Ishikawa (cell line): ENCODE measurements at regions not wholly inside any gene's neighbourhood (a gene's known extent, or its start where the extent isn't known, plus 50 kb on each side); places are given as distances from the start of the nearest gene placed in this dataset.

Experiments
- CEBPB ChIP-seq: IDR thresholded peaks from 2 replicates; pipeline ENCODE4 v1.6.1; 2012
- CREB1 ChIP-seq: IDR thresholded peaks from 2 replicates; pipeline ENCODE4 v1.6.1; 2012; ENCODE audit warnings: low read depth
- EGR1 ChIP-seq: IDR thresholded peaks from 2 replicates; pipeline ENCODE4 v1.6.1; 2012
- EP300 ChIP-seq: IDR thresholded peaks from 2 replicates; pipeline ENCODE4 v1.6.1; 2012; ENCODE audit warnings: borderline replicate concordance
- FOXM1 ChIP-seq: IDR thresholded peaks from 2 replicates; pipeline ENCODE4 v1.6.1; 2012; ENCODE audit warnings: low read depth, borderline replicate concordance
- MAX ChIP-seq: IDR thresholded peaks from 2 replicates; pipeline ENCODE4 v1.6.1; 2012
- NFIC ChIP-seq: IDR thresholded peaks from 2 replicates; pipeline ENCODE4 v1.6.1; 2012
- RAD21 ChIP-seq: IDR thresholded peaks from 2 replicates; pipeline ENCODE4 v1.6.1; 2012; ENCODE audit warnings: low read depth
- TAF1 ChIP-seq: IDR thresholded peaks from 2 replicates; pipeline ENCODE4 v1.6.1; 2012; ENCODE audit warnings: low read depth, mild to moderate bottlenecking
- TCF12 ChIP-seq: IDR thresholded peaks from 2 replicates; pipeline ENCODE4 v1.6.1; 2012; ENCODE audit warnings: low read depth
- TEAD4 ChIP-seq: IDR thresholded peaks from 2 replicates; pipeline ENCODE4 v1.6.1; 2012
- USF1 ChIP-seq: IDR thresholded peaks from 2 replicates; pipeline ENCODE4 v1.6.1; 2012
- YY1 ChIP-seq: IDR thresholded peaks from 2 replicates; pipeline ENCODE4 v1.6.1; 2012; ENCODE audit warnings: low read depth
- ZBTB7A ChIP-seq: IDR thresholded peaks from 2 replicates; pipeline ENCODE4 v1.6.1; 2012; ENCODE audit warnings: low read depth
- TF ChIP-seq, protein P1 (sequence below): IDR thresholded peaks from 2 replicates; pipeline ENCODE4 v1.6.1; 2012; ENCODE audit warnings: low read depth, mild to moderate bottlenecking

GRCh38 chr11:134543645-134544044 is 131.6 kb upstream of the B3GAT1 start:
- TF ChIP-seq USF1 (no peak), RAD21 (no peak), MAX (no peak), TEAD4 (no peak), YY1 (no peak), CEBPB (no peak), EP300 (no peak), ZBTB7A (no peak), FOXM1 (no peak), NFIC (no peak), TAF1 (no peak)

DNA sequence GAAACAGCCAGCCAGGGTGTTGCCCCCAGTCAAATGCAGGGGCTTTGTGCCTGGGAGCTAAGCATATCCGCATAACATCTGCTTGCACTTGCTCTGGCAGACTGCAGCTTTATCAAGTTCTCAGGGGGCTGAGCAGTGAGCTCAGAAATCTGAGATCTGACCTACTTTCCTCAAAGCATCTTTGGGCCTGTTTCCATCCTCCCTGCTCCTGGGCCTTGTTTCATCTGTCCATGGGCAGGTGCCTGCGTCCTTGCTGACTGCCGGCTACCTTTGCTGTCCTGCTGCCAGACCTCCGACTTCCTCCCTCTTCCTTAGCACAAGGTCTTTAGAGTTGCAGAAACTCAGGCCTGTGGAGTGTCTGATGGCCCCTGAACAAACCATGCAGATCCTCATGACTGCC is 131.2 kb upstream of the B3GAT1 start:
- TF ChIP-seq NFIC = no peak

- TF ChIP-seq MAX (no peak), EGR1 (no peak), USF1 (no peak), RAD21 (no peak), CEBPB (no peak), CREB1 (no peak)
- TF ChIP-seq, protein P1, sequence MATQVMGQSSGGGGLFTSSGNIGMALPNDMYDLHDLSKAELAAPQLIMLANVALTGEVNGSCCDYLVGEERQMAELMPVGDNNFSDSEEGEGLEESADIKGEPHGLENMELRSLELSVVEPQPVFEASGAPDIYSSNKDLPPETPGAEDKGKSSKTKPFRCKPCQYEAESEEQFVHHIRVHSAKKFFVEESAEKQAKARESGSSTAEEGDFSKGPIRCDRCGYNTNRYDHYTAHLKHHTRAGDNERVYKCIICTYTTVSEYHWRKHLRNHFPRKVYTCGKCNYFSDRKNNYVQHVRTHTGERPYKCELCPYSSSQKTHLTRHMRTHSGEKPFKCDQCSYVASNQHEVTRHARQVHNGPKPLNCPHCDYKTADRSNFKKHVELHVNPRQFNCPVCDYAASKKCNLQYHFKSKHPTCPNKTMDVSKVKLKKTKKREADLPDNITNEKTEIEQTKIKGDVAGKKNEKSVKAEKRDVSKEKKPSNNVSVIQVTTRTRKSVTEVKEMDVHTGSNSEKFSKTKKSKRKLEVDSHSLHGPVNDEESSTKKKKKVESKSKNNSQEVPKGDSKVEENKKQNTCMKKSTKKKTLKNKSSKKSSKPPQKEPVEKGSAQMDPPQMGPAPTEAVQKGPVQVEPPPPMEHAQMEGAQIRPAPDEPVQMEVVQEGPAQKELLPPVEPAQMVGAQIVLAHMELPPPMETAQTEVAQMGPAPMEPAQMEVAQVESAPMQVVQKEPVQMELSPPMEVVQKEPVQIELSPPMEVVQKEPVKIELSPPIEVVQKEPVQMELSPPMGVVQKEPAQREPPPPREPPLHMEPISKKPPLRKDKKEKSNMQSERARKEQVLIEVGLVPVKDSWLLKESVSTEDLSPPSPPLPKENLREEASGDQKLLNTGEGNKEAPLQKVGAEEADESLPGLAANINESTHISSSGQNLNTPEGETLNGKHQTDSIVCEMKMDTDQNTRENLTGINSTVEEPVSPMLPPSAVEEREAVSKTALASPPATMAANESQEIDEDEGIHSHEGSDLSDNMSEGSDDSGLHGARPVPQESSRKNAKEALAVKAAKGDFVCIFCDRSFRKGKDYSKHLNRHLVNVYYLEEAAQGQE = no peak
These were observed 130.5 kb upstream of the B3GAT1 start for GRCh38 chr11:134542401-134543165.

- TF ChIP-seq NFIC (no peak), EP300 (no peak), ZBTB7A (no peak), FOXM1 (no peak), TAF1 (no peak), USF1 (no peak), YY1 (no peak), EGR1 (no peak)
These were observed 129.9 kb upstream of the B3GAT1 start for GRCh38 chr11:134541951-134542350.

DNA sequence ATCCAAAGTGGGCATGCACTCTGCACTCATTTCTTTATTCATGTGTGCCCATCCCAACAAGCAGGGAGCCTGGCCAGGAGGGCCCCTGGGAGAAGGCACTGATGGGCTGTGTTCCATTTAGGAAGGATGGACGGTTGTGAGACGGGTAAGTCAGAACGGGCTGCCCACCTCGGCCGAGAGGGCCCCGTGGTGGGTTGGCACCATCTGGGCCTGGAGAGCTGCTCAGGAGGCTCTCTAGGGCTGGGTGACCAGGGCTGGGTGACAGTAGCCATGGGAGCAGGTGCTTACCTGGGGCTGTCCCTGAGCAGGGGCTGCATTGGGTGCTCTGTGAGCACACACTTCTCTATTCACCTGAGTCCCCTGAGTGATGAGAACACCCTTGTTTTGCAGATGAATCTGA is 129.3 kb upstream of the B3GAT1 start:
- TF ChIP-seq ZBTB7A (no peak), EP300 (no peak), TAF1 (no peak), MAX (no peak)

- TF ChIP-seq YY1 = no peak
- TF ChIP-seq, protein P1 = no peak
- TF ChIP-seq EGR1 = no peak
- no peak for TF ChIP-seq TCF12
- TF ChIP-seq NFIC = no peak
- TF ChIP-seq ZBTB7A = no peak
These were observed 127.2 kb upstream of the B3GAT1 start for GRCh38 chr11:134539285-134539684.

- TF ChIP-seq, protein P1 = no peak
- TF ChIP-seq EGR1 (no peak), YY1 (no peak), USF1 (no peak), CEBPB (no peak), ZBTB7A (no peak), FOXM1 (no peak), EP300 (no peak), TEAD4 (no peak), MAX (no peak), CREB1 (no peak), TAF1 (no peak), RAD21 (no peak)
These were observed 126.7 kb upstream of the B3GAT1 start for GRCh38 chr11:134538742-134539141.
